ENCODE measurements at regions not wholly inside any gene's neighbourhood (a gene's known extent, or its start where the extent isn't known, plus 50 kb on each side); places are given as distances from the start of the nearest gene placed in this dataset.

DNA sequence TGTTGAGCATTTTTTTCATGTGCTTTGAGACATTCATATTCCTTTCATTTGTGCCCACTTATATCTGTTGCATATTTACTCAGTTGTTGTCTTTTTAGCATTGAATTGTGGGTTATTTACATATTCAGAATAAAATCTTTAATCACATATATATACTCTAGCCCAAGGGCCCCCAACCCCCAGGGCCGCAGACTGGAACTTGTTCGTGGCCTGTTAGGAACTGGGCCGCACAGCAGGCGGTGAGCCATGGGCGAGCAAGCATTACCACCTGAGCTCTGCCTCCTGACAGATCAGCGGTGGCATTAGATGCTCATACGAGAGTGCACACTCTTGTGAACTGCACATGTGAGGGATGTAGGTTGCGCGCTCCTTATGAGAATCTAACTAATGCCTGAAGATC lies 480.6 kb downstream of the KCTD8 start:
- Histone ChIP-seq H3K9me3 (no peaks in the 10 kb centered on the region), H3K27ac (no peak overlapping the region), H3K36me3 (no peaks in the 10 kb centered on the region), H3K4me1 (no peaks in the 10 kb centered on the region), H3K4me3 (no peak overlapping the region), H3K27me3 (no peaks in the 10 kb centered on the region)
- 96% methylated on average over 9 of the region's 9 CpGs for WGBS, 2 donors
- TF ChIP-seq, protein P1, sequence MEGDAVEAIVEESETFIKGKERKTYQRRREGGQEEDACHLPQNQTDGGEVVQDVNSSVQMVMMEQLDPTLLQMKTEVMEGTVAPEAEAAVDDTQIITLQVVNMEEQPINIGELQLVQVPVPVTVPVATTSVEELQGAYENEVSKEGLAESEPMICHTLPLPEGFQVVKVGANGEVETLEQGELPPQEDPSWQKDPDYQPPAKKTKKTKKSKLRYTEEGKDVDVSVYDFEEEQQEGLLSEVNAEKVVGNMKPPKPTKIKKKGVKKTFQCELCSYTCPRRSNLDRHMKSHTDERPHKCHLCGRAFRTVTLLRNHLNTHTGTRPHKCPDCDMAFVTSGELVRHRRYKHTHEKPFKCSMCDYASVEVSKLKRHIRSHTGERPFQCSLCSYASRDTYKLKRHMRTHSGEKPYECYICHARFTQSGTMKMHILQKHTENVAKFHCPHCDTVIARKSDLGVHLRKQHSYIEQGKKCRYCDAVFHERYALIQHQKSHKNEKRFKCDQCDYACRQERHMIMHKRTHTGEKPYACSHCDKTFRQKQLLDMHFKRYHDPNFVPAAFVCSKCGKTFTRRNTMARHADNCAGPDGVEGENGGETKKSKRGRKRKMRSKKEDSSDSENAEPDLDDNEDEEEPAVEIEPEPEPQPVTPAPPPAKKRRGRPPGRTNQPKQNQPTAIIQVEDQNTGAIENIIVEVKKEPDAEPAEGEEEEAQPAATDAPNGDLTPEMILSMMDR (IDR thresholded peaks at IDR 0.05): no peak
- TF ChIP-seq EP300 (IDR thresholded peaks at IDR 0.05): no peak
- no peak for TF ChIP-seq POLR2A (IDR thresholded peaks at IDR 0.05)
- no peak for DNase-seq (ENCODE audit: low spot score in 2 of 2)

DNA sequence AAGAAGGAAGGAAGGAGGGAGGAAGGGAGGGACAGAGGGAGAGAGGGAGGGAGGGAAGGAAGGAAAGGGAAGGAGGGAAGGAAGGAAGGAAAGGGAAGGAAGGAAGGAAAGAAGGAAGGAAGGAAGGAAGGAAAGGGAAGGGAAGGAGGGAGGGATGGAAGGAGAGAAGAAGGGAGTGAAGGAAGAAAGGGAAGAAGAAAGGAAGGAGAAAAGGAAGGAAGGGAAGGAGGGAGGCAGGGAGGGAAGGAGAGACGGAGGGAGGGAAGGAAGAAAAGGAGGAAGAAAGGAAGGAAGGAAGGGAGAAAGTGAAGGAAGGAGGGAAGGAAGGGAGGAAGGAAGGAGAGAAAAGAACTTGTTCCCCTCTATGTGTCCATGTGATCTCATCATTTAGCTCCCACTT lies 465.0 kb downstream of the KCTD8 start:
- TF ChIP-seq, protein P1 (IDR thresholded peaks at IDR 0.05): no peak
- TF ChIP-seq POLR2A (IDR thresholded peaks at IDR 0.05) (no peak), EP300 (IDR thresholded peaks at IDR 0.05) (no peak)
- WGBS, 2 donors: 82 to 90% methylated on average over 1 of the region's 1 CpG
- no peaks in the 10 kb centered on the region for H3K27me3 ChIP-seq
- H3K4me3 ChIP-seq: no peak overlapping the region
- H3K27ac ChIP-seq: no peak overlapping the region
- H3K36me3 ChIP-seq: no peaks in the 10 kb centered on the region
- no peaks in the 10 kb centered on the region for H3K4me1 ChIP-seq
- no peak for DNase-seq (ENCODE audit: low spot score in 2 of 2)
- peaks cover 0 to 4% (median 0%) of the 10 kb centered on the region in 4 donors for H3K9me3 ChIP-seq

DNA sequence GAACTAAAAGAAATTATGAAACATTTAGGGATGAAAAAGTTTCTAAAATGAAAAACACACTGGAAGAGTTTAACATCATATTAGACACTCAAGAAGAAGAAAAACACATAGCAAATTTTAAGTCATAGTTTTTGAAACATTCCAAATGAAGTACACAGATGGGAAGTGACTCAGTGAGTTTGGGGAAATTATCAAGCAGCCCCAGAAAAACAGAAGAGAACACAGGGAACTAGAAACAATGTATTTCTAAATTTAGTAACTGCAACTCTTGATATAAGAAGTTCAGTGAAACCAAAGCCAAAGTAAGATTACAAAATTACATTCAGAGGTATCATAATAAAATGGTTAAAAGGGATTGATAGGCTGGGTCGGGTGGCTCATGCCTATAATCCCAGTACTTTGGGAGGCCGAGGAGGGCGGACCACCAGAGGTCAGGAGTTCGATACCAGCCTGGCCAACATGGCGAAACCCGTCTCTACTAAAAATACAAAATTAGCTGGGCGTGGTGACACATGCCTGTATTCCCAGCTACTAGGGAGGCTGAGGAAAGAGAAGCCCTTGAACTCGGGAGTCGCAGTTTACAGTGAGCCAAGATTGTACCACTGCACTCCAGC lies 461.2 kb downstream of the KCTD8 start:
- no peak for DNase-seq (ENCODE audit: low spot score in 2 of 2)
- TF ChIP-seq, protein P1 (IDR thresholded peaks at IDR 0.05): no peak
- TF ChIP-seq POLR2A (IDR thresholded peaks at IDR 0.05) (no peak), EP300 (IDR thresholded peaks at IDR 0.05) (no peak)
- WGBS, 2 donors: 92 to 93% methylated on average over 9 of the region's 9 CpGs
- Histone ChIP-seq H3K36me3 (no peaks in the 10 kb centered on the region), H3K27me3 (no peaks in the 10 kb centered on the region), H3K4me1 (no peaks in the 10 kb centered on the region), H3K27ac (no peak overlapping the region), H3K9me3 (peaks cover 0 to 4% (median 0%) of the 10 kb centered on the region in 4 donors), H3K4me3 (no peak overlapping the region)

DNA sequence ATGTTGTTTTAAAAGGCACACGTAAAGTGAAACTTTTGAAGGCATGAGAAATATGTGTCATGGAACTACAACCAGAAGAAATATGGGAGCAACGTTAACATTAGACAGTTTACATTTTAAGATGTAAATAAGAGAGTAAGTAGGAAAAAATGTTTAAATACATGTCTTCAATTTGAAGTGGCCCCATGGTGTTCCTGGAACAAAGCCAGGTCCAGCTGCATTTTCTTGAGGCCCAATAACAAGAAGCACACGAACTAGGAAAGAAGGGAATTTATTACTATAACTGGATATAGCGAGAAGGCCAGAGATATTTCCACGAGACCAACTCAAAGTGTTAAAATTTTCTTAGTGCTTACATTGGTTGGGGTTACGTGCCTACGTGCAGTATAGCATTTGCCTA lies 458.1 kb downstream of the KCTD8 start:
- DNase-seq (ENCODE audit: low spot score in 2 of 2): no peak
- WGBS, 2 donors: 64 to 68% methylated on average over 7 of the region's 7 CpGs
- no peaks in the 10 kb centered on the region for H3K27me3 ChIP-seq
- no peaks in the 10 kb centered on the region for H3K4me1 ChIP-seq
- H3K4me3 ChIP-seq: no peak overlapping the region
- TF ChIP-seq, protein P1 (IDR thresholded peaks at IDR 0.05): no peak
- no peak for TF ChIP-seq EP300 (IDR thresholded peaks at IDR 0.05)
- no peak for TF ChIP-seq POLR2A (IDR thresholded peaks at IDR 0.05)
- no peaks in the 10 kb centered on the region for H3K36me3 ChIP-seq
- H3K27ac ChIP-seq: no peak overlapping the region
- H3K9me3 ChIP-seq: no peaks in the 10 kb centered on the region

DNA sequence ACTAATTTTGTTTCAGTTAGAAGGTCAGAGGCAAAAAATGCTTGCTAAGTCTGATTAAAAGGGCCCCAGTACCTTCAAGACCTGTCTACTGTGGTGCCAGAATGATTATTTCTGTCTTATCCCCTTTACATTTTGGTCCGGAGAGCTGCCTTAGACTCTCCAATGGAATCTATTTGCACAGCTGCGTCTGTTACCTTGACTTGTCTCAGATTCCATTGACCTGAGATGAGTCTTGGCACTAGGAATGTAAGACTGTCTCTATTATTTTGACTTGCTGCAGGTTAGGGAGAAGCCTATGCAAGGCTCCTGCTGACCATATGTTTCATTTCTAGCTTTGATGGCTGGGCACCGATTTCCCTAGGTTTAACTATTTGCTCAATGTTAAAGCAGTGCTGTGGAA lies 457.6 kb downstream of the KCTD8 start:
- H3K9me3 ChIP-seq: no peaks in the 10 kb centered on the region
- H3K36me3 ChIP-seq: no peaks in the 10 kb centered on the region
- H3K27me3 ChIP-seq: no peaks in the 10 kb centered on the region
- no peak for DNase-seq (ENCODE audit: low spot score in 2 of 2)
- 72 to 80% methylated on average over 3 of the region's 3 CpGs for WGBS, 2 donors
- TF ChIP-seq POLR2A (IDR thresholded peaks at IDR 0.05) (no peak), EP300 (IDR thresholded peaks at IDR 0.05) (no peak)
- TF ChIP-seq, protein P1 (IDR thresholded peaks at IDR 0.05): no peak
- H3K4me1 ChIP-seq: no peaks in the 10 kb centered on the region
- no peak overlapping the region for H3K4me3 ChIP-seq
- no peak overlapping the region for H3K27ac ChIP-seq
